Esophagus squamous epithelium (tissue), 5 donors: ENCODE measurements at regions not wholly inside any gene's neighbourhood (a gene's known extent, or its start where the extent isn't known, plus 50 kb on each side); places are given as distances from the start of the nearest gene placed in this dataset.

Experiments
- DNase-seq: peaks from one replicate; lab custom pipeline; 2025; lab: John Stamatoyannopoulos, UW
- H3K27ac ChIP-seq, 4 donors: fragments of 200-600 bp; sonication (generic); one replicate each; pipeline ENCODE4 v1.5.1; 2016 to 2019; ENCODE audit warnings: mild to moderate bottlenecking in 1 of 4
- H3K27me3 ChIP-seq, 4 donors: fragments of 200-600 bp; sonication (generic); 1 replicate in 3 of 4; 2 replicates in 1 of 4; pipeline versions ENCODE4 v1.5.1 to v1.6.0; 2017 to 2021; ENCODE audit warnings: antibody characterized with exemption in 1 of 4
- H3K36me3 ChIP-seq, 3 donors: fragments of 200-600 bp; sonication (generic); one replicate each; pipeline ENCODE4 v1.5.1; 2016 to 2019
- H3K4me1 ChIP-seq, 3 donors: fragments of 200-600 bp; sonication (generic); one replicate each; pipeline ENCODE4 v1.5.1; 2017 to 2019
- H3K4me3 ChIP-seq, 4 donors: fragments of 200-600 bp; sonication (generic); 1 replicate in 3 of 4; 2 replicates in 1 of 4; pipeline ENCODE4 v1.5.1; 2016 to 2019; ENCODE audit warnings: mild to moderate bottlenecking in 2 of 4, moderate library complexity in 1 of 4
- H3K9me3 ChIP-seq, 3 donors: fragments of 200-600 bp; sonication (generic); one replicate each; pipeline ENCODE4 v1.5.1; 2016 to 2019
- POLR2A ChIP-seq, 4 donors: fragments of 450-650 bp; IDR thresholded peaks; one replicate each; pipeline ENCODE4 v1.6.1; 2017; ENCODE audit warnings: antibody characterized with exemption in 4 of 4, mild to moderate bottlenecking in 4 of 4, moderate library complexity in 3 of 4
- WGBS, 2 donors: methylation state at CpG; one replicate each; pipeline ENCODE4 v1.1.5; 2018; 5-methylcytosine and 5-hydroxymethylcytosine counted together
- intact Hi-C: fragments of 100-400 bp; cut with DNase I; formaldehyde crosslinking; loops from one replicate; pipeline ENCODE4 v1.15.0; 2022
- TF ChIP-seq, protein P1 (sequence below), 6 experiments: fragments of 450-650 bp in 4 of 6; fragments of 200-600 bp in 2 of 6; sonication (generic) in 2 of 6; IDR thresholded peaks; one replicate each; pipeline ENCODE4 v1.5.1; 2016 to 2019; ENCODE audit warnings: antibody characterized with exemption in 6 of 6, mild to moderate bottlenecking in 4 of 6, moderate library complexity in 4 of 6
- donor health status: DM: yes; HTN: yes; CAD: no.

DNA sequence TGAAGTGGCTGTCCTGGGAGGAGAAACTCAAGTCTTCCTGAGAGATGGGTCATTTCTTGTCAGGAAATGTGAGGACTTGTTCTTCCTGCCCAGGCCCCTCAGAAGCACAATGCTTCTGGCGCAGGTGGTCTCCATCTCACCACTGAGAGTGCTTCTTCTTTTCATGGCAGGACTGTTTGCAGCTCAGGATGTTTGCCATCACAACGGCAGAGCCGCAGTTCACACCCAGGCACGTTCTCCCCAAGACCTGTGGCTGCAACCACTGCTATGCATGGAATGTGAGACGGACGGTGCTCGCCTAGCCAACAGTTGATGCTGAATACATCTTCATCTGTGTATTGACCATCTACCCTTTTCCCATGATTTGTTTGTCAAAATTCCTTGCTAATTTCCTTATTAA is 216.3 kb downstream of the GADD45G start:
- no peak overlapping the region for H3K4me3 ChIP-seq
- DNase-seq, result no peak
- intact Hi-C loops, result no loop called here
- no peaks in the 10 kb centered on the region for H3K27me3 ChIP-seq
- TF ChIP-seq, protein P1, sequence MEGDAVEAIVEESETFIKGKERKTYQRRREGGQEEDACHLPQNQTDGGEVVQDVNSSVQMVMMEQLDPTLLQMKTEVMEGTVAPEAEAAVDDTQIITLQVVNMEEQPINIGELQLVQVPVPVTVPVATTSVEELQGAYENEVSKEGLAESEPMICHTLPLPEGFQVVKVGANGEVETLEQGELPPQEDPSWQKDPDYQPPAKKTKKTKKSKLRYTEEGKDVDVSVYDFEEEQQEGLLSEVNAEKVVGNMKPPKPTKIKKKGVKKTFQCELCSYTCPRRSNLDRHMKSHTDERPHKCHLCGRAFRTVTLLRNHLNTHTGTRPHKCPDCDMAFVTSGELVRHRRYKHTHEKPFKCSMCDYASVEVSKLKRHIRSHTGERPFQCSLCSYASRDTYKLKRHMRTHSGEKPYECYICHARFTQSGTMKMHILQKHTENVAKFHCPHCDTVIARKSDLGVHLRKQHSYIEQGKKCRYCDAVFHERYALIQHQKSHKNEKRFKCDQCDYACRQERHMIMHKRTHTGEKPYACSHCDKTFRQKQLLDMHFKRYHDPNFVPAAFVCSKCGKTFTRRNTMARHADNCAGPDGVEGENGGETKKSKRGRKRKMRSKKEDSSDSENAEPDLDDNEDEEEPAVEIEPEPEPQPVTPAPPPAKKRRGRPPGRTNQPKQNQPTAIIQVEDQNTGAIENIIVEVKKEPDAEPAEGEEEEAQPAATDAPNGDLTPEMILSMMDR (IDR thresholded peaks at IDR 0.05), result no peak
- TF ChIP-seq POLR2A (IDR thresholded peaks at IDR 0.05), result no peak
- no peaks in the 10 kb centered on the region for H3K36me3 ChIP-seq
- peaks cover 0 to 3% (median 0%) of the 10 kb centered on the region in 3 donors for H3K4me1 ChIP-seq
- H3K27ac ChIP-seq, result no peak overlapping the region
- WGBS, 2 donors, result 70 to 71% methylated on average over 7 of the region's 7 CpGs
- H3K9me3 ChIP-seq, result no peaks in the 10 kb centered on the region

DNA sequence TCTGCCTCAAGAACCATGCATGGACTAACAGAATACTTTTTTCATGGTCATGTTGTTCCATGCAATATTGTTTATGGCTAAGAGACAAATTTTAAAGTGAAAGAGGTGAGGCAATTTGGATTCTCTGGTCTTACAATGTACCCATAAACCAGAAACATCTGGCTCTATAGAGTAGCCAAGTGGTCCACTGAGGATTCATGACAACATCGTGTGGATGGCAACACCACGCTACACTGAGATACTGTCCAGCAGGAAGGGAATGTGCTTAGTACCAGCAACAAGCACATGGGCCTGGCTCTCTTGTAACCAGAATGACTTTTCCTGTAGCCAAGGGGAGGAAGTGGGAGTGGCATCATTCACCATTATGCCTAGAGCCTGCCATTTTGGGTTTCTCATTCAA is 218.2 kb downstream of the GADD45G start:
- Histone ChIP-seq H3K4me3 (no peak overlapping the region), H3K27ac (no peak overlapping the region), H3K9me3 (no peaks in the 10 kb centered on the region), H3K27me3 (no peaks in the 10 kb centered on the region), H3K36me3 (no peaks in the 10 kb centered on the region), H3K4me1 (no peaks in the 10 kb centered on the region)
- intact Hi-C loops, result no loop called here
- TF ChIP-seq, protein P1 (IDR thresholded peaks at IDR 0.05), result no peak
- TF ChIP-seq POLR2A (IDR thresholded peaks at IDR 0.05), result no peak
- WGBS, 2 donors, result 95 to 100% methylated on average over 2 of the region's 2 CpGs
- DNase-seq, result no peak

DNA sequence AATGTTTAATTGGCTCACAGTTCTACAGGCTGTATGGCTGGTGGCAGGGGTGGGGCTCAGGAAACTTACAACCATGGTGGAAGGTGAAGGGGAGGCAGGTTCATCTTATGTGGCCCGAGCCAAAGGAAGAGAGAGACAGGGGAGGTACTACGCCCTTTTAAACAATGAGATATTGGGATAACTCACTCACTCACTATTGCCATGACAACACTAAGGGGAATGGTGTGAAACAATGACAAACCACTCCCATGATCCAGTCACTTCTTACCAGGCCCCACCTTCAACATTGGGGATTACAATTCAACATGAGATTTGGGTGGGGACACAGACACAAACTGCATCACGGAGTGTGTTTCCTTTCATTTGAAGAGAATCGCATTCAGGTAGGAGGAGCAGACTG is 220.9 kb downstream of the GADD45G start:
- Histone ChIP-seq H3K9me3 (no peaks in the 10 kb centered on the region), H3K4me1 (no peaks in the 10 kb centered on the region), H3K4me3 (no peak overlapping the region), H3K36me3 (no peaks in the 10 kb centered on the region), H3K27me3 (no peaks in the 10 kb centered on the region), H3K27ac (no peak overlapping the region)
- TF ChIP-seq POLR2A (IDR thresholded peaks at IDR 0.05), result no peak
- TF ChIP-seq, protein P1 (IDR thresholded peaks at IDR 0.05), result no peak
- intact Hi-C loops, result no loop called here
- no peak for DNase-seq
- 76 to 79% methylated on average over 4 of the region's 4 CpGs for WGBS, 2 donors

DNA sequence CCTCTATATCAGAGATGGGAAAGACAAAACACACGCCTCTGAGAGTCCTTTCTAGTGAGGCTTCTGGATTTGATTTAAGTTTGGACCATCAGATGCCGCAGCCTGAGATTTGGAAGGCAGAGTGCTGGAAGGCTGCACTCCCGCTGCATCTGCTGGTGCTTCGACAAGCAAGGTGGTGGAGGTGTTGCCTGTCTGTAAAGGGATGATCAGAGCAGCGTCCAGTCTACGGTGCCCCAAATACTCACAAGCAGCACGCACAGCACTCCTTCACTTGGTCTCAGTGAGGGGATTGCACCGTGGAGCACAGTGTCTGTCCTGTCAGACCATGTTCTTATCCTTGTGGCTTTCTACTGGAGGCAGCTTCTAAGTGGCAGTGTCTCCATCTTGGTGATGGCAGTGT is 221.4 kb downstream of the GADD45G start:
- Histone ChIP-seq H3K4me3 (no peak overlapping the region), H3K36me3 (no peaks in the 10 kb centered on the region), H3K27me3 (no peaks in the 10 kb centered on the region), H3K4me1 (no peaks in the 10 kb centered on the region), H3K9me3 (no peaks in the 10 kb centered on the region), H3K27ac (no peak overlapping the region)
- no peak for DNase-seq
- intact Hi-C loops, result no loop called here
- TF ChIP-seq, protein P1 (IDR thresholded peaks at IDR 0.05), result no peak
- no peak for TF ChIP-seq POLR2A (IDR thresholded peaks at IDR 0.05)
- WGBS, 2 donors, result 93 to 98% methylated on average over 6 to 8 of the region's 8 CpGs

DNA sequence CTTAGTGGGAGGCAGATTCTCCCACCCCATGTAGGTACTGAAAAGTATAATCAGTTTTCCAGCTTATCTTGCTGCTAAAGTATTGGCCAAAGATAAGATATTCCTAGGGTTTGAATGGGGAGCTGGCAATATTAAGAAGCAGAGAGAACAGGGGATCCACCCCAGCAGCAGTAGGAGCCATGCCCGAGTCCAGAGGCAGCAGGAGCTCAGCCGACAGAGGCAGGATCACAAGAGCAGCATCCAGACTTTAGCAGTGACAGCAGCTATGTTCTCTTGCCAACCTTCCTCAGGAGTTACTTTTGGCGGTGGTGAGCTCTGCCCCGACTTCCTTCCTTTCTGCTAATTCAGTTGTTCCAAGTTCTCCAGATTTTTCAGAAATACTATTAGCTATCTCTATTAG is 224.5 kb downstream of the GADD45G start:
- H3K36me3 ChIP-seq, result no peaks in the 10 kb centered on the region
- H3K27me3 ChIP-seq, result no peaks in the 10 kb centered on the region
- 77 to 80% methylated on average over 4 of the region's 4 CpGs for WGBS, 2 donors
- intact Hi-C loops, result no loop called here
- H3K4me3 ChIP-seq, result no peak overlapping the region
- no peaks in the 10 kb centered on the region for H3K9me3 ChIP-seq
- DNase-seq, result no peak
- TF ChIP-seq, protein P1 (IDR thresholded peaks at IDR 0.05), result no peak
- no peak for TF ChIP-seq POLR2A (IDR thresholded peaks at IDR 0.05)
- no peaks in the 10 kb centered on the region for H3K4me1 ChIP-seq
- H3K27ac ChIP-seq, result no peak overlapping the region
